Panc1 (cell line): ENCODE measurements at regions not wholly inside any gene's neighbourhood (a gene's known extent, or its start where the extent isn't known, plus 50 kb on each side); places are given as distances from the start of the nearest gene placed in this dataset.

Experiments used
- ATAC-seq: fragments of 200-7000 bp; cut with Tn5 transposase; 2 replicates; pipeline ENCODE4 v1.9.1; 2020; ENCODE audit warnings: mild to moderate bottlenecking, moderate library complexity
- BruUV-seq: library from RNA; stranded (reverse); fragments of 400-500 nt; replicated peaks from 2 replicates; lab custom pipeline; 2021; lab: Mats Ljungman, UMichigan
- CTCF ChIA-PET: fragments of 300-600 bp; sonication (Branson Sonifier 250); formaldehyde crosslinking; loops from one replicate; lab custom pipeline; 2022; ENCODE audit warnings: antibody characterized with exemption; lab: Charles Lee
- POLR2A ChIA-PET: fragments of 300-600 bp; sonication (Branson Sonifier 250); formaldehyde crosslinking; loops from one replicate; lab custom pipeline; 2022; ENCODE audit warnings: antibody characterized with exemption; lab: Charles Lee
- DNase-seq: peaks from one replicate; pipeline ENCODE4 v3.0.0-alpha.2; 2010; ENCODE audit warnings: low read depth, low spot score
- H3K27ac ChIP-seq: 2 replicates; pipeline ENCODE4 v1.5.1; 2011; ENCODE audit warnings: mild to moderate bottlenecking, low read length, inconsistent platforms
- H3K27me3 ChIP-seq: fragments of 200-500 bp; sonication (Bioruptor generic); 2 replicates; pipeline ENCODE4 v1.6.0; 2014; ENCODE audit warnings: low read length, inconsistent platforms; ENCODE audit not compliant: control insufficient read depth, insufficient read depth
- H3K36me3 ChIP-seq: fragments of 200-500 bp; sonication (Bioruptor generic); 2 replicates; pipeline ENCODE4 v1.5.1; 2014; ENCODE audit warnings: inconsistent platforms, mild to moderate bottlenecking, low read length, moderate library complexity; ENCODE audit not compliant: control insufficient read depth, insufficient read depth
- H3K4me1 ChIP-seq: 2 replicates; pipeline ENCODE4 v1.5.1; 2011; ENCODE audit warnings: inconsistent platforms, mild to moderate bottlenecking, low read length, moderate library complexity; ENCODE audit not compliant: control insufficient read depth, insufficient read depth
- H3K4me3 ChIP-seq, 2 experiments: 2 replicates each; pipeline ENCODE4 v1.5.1; 2011 to 2012; ENCODE audit warnings: low read depth in 2 of 2, low read length in 2 of 2, mild to moderate bottlenecking in 2 of 2, inconsistent platforms in 1 of 2, moderate library complexity in 1 of 2
- H3K9me3 ChIP-seq: fragments of 200-500 bp; sonication (Bioruptor generic); 2 replicates; pipeline ENCODE4 v1.5.1; 2014; ENCODE audit warnings: low read depth, mild to moderate bottlenecking, inconsistent platforms, low read length, moderate library complexity; ENCODE audit not compliant: control insufficient read depth, insufficient read depth
- POLR2AphosphoS5 ChIP-seq: IDR thresholded peaks from 2 replicates; pipeline ENCODE4 v1.6.1; 2012; ENCODE audit warnings: mild to moderate bottlenecking, low read depth, low read length, moderate library complexity
- SIN3A ChIP-seq: IDR thresholded peaks from 2 replicates; pipeline ENCODE4 v1.6.1; 2012; ENCODE audit warnings: low read depth, mild to moderate bottlenecking, low read length, moderate library complexity, borderline replicate concordance; ENCODE audit not compliant: insufficient read depth
- TCF7L2 ChIP-seq: IDR thresholded peaks from 2 replicates; pipeline ENCODE4 v1.6.1; 2011; ENCODE audit warnings: mild to moderate bottlenecking, low read depth, low read length, inconsistent platforms
- in situ Hi-C: cut with HindIII; loops from 2 replicates; pipeline ENCODE4 v1.10.0; 2016; ENCODE audit warnings: low sequenced_read_pairs, low pct_unique_long_range_greater_than_20kb
- intact Hi-C: fragments of 100-400 bp; cut with micrococcal nuclease; formaldehyde crosslinking; loops from one replicate; pipeline ENCODE4 v1.10.0; 2022; ENCODE audit not compliant: unreplicated experiment
- TF ChIP-seq, protein P1 (sequence below): fragments of 450-650 bp; IDR thresholded peaks from 2 replicates; pipeline ENCODE4 v1.5.1; 2017; ENCODE audit warnings: mild to moderate bottlenecking
- TF ChIP-seq, protein P2 (sequence below), 2 experiments: IDR thresholded peaks; 2 replicates each; pipeline ENCODE4 v1.6.1; 2011 to 2012; ENCODE audit warnings: low read depth in 2 of 2, control low read depth in 1 of 2, low read length in 1 of 2, mild to moderate bottlenecking in 1 of 2, moderate library complexity in 1 of 2; ENCODE audit not compliant: insufficient read depth in 1 of 2

DNA sequence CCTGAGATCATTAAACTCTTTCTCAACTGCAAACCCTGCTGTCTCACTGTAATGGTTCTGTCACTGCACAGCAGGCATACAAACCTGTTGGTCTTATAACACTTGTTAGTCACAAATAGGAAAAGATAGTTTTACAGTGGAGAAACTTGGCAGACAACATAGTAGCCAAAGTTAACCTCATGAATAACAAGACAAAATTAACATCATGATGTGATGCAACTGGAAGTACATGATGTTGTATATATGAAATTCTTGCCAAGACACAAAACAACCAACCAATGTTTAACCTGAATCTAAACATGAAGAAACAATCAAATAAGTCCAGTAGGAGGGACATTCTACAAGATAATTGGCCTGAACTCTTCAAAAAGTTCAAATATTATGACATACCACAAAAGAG is 189.3 kb downstream of the RNF152 start:
- in situ Hi-C loops, result no loop called here
- intact Hi-C loops, result no loop called here
- CTCF ChIA-PET, result no interaction called here
- no peak for DNase-seq
- POLR2A ChIA-PET, result no interaction called here
- Histone ChIP-seq H3K9me3 (no peaks in the 10 kb centered on the region), H3K27me3 (no peaks in the 10 kb centered on the region), H3K4me3 (no peak overlapping the region), H3K4me1 (no peaks in the 10 kb centered on the region), H3K27ac (no peak overlapping the region), H3K36me3 (no peaks in the 10 kb centered on the region)
- BruUV-seq, result no TSS peak
- ATAC-seq, result no peak
- TF ChIP-seq POLR2AphosphoS5 (no peak), TCF7L2 (no peak), SIN3A (no peak)
- TF ChIP-seq, protein P1, sequence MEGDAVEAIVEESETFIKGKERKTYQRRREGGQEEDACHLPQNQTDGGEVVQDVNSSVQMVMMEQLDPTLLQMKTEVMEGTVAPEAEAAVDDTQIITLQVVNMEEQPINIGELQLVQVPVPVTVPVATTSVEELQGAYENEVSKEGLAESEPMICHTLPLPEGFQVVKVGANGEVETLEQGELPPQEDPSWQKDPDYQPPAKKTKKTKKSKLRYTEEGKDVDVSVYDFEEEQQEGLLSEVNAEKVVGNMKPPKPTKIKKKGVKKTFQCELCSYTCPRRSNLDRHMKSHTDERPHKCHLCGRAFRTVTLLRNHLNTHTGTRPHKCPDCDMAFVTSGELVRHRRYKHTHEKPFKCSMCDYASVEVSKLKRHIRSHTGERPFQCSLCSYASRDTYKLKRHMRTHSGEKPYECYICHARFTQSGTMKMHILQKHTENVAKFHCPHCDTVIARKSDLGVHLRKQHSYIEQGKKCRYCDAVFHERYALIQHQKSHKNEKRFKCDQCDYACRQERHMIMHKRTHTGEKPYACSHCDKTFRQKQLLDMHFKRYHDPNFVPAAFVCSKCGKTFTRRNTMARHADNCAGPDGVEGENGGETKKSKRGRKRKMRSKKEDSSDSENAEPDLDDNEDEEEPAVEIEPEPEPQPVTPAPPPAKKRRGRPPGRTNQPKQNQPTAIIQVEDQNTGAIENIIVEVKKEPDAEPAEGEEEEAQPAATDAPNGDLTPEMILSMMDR, result no peak
- TF ChIP-seq, protein P2, sequence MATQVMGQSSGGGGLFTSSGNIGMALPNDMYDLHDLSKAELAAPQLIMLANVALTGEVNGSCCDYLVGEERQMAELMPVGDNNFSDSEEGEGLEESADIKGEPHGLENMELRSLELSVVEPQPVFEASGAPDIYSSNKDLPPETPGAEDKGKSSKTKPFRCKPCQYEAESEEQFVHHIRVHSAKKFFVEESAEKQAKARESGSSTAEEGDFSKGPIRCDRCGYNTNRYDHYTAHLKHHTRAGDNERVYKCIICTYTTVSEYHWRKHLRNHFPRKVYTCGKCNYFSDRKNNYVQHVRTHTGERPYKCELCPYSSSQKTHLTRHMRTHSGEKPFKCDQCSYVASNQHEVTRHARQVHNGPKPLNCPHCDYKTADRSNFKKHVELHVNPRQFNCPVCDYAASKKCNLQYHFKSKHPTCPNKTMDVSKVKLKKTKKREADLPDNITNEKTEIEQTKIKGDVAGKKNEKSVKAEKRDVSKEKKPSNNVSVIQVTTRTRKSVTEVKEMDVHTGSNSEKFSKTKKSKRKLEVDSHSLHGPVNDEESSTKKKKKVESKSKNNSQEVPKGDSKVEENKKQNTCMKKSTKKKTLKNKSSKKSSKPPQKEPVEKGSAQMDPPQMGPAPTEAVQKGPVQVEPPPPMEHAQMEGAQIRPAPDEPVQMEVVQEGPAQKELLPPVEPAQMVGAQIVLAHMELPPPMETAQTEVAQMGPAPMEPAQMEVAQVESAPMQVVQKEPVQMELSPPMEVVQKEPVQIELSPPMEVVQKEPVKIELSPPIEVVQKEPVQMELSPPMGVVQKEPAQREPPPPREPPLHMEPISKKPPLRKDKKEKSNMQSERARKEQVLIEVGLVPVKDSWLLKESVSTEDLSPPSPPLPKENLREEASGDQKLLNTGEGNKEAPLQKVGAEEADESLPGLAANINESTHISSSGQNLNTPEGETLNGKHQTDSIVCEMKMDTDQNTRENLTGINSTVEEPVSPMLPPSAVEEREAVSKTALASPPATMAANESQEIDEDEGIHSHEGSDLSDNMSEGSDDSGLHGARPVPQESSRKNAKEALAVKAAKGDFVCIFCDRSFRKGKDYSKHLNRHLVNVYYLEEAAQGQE (IDR thresholded peaks at IDR 0.05; ENCODE audit: insufficient read depth in 1 of 2, low read depth in 2 of 2, low read length in 1 of 2), result no peak

DNA sequence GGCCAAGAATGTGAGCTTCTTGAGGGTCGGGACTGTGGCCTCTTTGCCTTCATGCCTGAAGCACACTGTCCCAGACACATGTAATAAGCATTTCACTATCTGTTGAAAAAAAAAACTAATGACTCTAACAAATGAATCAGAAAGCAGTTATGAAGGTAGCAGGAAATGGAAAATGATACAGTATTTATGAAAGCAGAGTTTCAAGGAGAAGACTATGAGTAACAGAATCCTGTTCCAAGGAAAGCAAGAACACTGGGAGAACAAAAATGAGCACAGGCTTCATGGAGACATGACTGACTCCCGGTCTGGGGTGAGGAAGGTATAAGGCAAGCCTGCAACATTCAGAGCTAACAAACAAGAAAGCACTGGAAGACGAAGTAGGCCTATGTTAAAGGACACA is 190.8 kb downstream of the RNF152 start:
- Histone ChIP-seq H3K27me3 (no peaks in the 10 kb centered on the region), H3K36me3 (no peaks in the 10 kb centered on the region), H3K4me3 (no peak overlapping the region), H3K9me3 (no peaks in the 10 kb centered on the region), H3K4me1 (no peaks in the 10 kb centered on the region), H3K27ac (no peak overlapping the region)
- intact Hi-C loops (no loop called here), in situ Hi-C loops (no loop called here)
- BruUV-seq, result no TSS peak
- ChIA-PET POLR2A (no interaction called here), CTCF (no interaction called here)
- TF ChIP-seq SIN3A, result no peak
- no peak for TF ChIP-seq TCF7L2
- TF ChIP-seq, protein P1, result no peak
- TF ChIP-seq POLR2AphosphoS5, result no peak
- TF ChIP-seq, protein P2 (IDR thresholded peaks at IDR 0.05; ENCODE audit: insufficient read depth in 1 of 2, low read depth in 2 of 2, low read length in 1 of 2), result no peak
- no peak for ATAC-seq
- DNase-seq, result no peak
